GM21367 (cell line): ENCODE measurements at regions not wholly inside any gene's neighbourhood (a gene's known extent, or its start where the extent isn't known, plus 50 kb on each side); places are given as distances from the start of the nearest gene placed in this dataset.

Source experiments
- ATAC-seq: cut with Tn5 transposase; IDR thresholded peaks from one replicate; pipeline ENCODE4 v1.9.1; 2021; ENCODE audit not compliant: unreplicated experiment

DNA sequence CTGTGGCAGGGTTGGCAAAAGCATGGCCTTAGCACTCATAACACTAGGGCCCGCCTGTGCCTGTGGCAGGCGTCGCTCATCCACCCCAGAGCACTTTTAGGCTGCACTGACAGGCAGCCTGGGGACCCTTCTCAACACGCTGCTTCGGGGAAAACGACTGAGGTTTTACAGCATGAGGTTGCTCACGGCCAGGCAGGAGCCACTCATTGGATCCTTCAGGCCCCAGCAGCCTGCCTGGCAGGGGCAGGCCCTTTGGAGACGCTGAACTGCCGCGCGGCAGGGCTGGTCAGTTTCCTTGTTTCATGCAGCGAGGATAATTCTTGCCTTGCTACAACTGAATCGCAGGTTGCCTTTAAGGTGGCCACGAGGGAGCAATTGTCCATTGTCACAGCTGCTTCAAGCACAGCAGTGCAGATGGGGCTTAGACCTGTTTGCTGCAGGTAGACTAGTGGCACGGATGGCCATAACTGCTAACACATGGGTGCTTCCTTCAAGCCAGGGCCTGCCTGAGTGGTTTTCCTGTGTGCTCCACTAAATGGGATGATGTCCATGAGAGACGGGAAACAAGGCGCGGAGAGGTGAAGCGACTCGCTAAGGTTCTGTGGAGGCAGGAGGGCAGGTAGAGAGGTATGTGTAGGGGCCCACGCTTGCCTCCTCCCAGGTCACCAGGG is 49.9 kb upstream of the HS6ST1 start:
- ATAC-seq: no peak

DNA sequence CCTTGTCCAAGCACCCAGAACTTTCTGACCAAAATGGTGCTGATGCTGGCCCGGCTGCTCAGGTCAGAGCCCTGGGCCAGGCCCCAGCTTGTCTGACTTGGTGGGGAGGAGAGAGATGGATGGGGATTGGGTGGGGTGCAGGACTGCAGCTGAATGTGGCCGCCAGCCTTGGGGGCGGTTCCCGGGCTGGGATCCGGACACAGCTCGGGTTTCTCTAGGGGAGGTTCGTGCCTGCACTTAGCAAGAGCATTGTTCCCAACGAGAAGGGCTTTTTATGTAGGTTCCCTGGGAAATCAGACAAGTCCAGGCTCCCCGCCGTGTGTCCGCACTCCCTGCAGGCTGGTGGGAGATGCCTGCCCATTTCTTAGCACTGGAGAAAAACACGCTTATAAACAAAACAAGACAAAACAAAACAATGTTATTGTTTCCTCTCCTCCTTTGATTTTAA is 50.5 kb upstream of the HS6ST1 start:
- ATAC-seq: no peak

DNA sequence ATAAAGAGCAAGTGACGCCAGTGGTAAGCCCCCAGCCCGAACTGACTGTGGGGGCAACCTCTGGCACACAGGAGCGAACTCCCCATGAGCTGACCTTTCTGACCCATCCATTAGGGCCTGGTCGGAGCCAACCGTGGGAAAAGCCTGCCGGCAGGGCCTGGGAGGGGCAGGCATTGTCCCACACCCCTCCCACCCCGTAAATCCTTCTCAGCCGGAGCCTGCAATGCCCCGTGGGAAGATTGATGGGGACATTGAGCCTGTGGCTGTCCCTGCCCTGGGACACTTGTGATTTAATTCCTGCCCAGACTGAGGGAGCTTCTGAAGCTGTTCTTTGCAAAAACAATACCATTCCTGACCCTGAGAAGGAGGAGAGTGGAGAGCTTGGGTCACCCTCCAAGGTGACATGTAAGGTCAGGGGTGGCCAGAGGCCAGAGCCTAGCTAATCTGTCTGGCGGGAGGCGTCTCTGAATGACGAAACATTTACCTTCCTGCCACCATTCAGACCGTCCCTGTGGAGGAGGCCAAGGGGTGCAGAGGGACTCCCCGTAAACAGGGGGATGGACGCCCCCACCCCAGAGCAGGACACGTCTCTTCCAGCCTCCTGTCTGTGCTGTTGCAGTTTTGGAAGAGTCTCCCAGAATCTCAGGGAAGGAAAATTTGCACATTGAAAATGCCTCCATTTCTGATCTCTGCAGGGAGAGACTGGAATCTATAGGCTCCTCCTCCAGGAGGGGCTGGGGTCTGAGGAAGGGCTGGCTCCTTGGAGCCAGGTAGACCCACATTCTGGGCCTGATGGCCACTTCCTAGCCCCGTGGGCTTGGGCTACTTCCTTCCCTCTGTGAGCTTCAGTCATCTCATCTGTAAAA is 51.2 kb upstream of the HS6ST1 start:
- no peak for ATAC-seq

DNA sequence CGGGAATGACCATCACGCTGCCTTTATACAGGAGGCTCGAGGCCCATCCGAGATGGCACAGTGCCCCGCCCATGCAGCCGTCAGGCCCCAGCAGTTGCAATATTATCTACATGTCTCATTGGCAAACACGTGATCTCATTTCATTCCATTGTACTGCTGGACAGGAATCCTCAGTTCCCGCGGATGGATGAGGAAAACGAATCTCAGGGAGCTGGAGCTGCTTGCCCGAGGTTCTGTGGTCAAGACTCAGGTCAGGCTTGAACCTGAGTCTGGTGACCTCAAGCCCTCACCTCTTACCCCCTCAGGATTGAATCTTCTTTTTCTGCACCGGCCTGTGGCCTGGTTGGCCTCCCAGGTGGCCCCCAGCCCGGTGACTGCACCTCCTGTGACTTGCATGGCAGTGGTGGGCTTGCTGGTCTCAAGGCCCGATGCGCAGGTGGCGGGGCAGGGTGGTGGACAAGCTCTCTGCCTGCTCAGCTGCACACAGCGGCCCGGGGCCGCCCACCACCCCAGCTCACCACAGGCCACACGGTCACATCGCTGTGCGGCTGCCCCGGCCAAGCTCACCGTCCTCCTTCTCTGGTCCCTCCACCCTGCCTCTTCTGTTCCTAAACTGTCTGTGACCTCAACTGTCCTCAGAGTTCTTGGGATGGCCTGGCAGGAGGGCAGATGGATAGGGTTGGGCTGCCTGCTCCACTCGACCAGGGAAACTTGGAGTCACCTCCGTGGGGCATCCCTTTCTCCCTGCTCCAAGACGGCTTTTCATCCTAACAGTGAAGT is 52.0 kb upstream of the HS6ST1 start:
- ATAC-seq: no peak

DNA sequence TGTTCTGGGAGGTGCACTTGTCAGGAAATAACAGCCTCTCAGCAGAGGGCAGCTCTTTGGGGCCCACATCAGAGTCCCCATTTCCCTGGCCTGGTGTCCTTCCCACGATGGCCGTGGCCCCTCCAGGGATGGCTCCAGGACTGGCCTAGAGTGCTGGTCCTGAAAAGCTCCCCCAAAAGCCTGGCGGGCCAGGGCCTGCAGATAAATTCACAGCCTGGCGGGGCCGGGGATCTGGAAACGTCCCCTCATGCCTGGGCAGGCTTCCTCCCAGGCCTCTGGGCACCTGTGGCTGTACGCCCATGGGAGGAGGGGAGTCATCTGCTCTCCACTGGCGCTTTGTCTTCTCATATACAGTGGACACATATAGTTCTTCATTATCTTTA is 52.6 kb upstream of the HS6ST1 start:
- ATAC-seq: no peak

DNA sequence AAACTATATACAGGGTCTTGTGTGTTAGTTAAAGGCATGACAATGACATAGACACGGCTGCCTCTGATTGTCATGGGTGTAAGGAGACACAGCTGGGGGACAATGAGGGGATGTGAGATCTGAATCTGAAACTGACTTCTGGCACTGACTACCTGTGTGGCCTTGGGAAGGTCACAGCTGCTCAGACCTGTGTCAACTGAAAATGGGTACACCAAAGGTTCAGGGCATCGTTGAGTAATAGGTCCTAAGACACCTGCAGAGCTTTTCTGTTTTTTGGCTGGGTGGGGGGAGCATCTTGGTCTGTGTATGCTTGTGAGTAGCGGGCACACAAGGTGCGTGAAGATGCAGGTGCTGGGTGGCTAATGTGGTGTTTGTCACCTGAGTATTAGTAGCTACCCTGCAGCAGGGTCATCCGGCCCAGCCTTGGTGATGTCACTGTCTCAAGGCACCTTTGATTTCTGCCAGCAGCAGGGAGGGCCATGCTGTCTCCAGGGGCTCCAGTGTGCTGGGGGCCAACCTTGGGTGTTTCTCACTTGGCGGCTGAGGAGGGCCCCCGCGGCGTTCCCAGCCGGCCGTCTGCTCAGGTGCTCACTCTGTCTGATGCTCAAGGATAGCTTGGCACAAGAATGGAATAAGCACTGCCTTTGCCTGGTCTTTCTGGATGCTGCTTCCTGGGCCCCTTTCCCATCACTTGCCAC is 53.1 kb upstream of the HS6ST1 start:
- no peak for ATAC-seq

DNA sequence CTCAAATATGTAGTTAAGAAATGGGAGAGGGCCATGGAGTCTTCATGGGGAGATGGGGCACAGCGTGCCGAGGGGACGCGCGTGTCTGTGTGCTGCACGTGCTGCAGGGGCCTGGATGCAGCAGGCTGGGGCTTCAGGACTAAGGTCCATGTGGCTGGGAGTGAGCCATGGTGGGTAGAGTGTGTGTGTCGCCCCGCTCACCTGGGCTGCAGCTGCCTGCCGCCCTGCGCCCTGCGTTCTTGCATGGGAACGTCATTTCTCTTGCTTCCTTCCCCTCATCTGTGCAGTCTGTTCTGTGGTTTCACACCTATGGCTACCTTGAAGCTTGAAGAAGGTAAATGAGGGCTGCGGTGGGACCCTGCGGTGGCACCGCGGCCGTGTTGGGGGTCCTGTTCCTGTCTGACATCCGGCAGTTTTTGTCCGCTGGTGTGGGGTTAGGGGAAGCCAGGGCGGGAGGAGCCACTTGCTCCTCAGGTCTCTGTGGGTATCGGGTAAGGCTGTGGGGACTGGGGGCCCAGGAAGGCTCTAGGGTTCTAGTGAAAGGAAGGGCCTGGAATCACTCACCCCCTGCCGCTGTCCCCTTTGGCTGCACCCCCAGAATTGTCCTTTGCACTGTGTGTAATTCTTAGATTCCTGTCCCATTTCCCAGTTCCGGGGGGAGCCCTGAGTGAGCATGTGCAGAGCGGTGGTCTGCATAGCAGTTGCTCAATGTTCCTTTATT is 54.1 kb upstream of the HS6ST1 start:
- ATAC-seq: no peak

DNA sequence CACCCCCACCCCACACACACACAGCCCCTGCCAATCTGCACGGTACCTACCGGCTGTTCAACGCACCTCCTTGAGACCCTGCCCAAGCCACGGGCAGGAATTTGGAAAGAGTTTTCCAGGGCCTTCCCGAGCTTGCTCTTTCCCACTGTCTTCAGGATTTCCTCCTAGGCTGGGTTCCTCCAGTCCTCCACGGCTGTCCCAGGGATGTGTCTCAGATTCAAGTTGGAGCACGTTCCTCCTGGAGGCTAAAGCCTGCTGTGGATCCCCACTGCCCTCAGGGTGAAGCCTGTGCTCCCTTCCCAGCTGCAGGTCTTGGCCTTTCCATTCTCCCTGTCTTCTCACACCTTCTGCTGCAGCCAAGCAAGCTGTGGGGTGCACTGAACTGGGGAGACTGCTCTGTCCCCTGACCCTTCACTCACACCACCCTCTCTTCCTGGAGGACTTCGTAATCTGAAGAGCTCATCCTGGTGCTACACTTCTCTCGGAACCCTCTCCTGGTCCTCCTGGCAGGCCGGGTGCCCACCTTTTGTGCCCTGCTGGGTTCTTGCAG is 54.9 kb upstream of the HS6ST1 start:
- no peak for ATAC-seq

DNA sequence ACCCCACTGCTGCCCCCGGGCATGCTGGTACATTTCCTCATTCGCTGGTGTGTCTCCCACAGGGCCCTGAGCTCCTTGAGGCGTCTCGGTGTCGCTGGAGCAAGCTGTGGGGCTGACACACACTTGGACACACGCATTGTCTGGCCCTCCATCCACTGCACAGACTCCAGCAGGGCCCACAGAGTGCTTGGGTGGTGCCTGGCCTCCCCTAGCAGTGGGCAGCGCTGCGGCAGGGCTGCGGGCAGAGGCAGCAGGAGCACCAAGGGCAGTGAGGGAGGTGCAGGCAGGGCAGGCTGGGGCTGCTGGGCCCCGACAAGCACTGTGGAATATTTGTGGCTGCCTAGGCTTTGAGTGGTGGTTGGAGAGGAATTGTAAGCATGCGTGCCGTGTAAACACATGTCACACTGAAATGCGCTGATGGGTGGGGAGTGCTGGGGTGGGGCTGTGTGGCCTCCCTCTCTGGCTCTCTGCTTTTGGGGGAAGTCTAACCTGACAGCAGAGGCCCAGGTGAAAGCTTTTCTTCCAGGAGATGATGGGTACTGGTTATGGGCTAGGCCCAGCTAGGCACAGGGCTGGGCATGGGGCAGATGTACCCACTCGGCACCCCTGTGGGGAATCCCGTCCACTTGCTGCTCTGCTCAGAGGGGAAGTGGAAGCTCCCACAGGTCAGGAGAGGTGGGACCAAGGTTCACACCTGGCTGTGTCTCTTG is 55.5 kb upstream of the HS6ST1 start:
- no peak for ATAC-seq

DNA sequence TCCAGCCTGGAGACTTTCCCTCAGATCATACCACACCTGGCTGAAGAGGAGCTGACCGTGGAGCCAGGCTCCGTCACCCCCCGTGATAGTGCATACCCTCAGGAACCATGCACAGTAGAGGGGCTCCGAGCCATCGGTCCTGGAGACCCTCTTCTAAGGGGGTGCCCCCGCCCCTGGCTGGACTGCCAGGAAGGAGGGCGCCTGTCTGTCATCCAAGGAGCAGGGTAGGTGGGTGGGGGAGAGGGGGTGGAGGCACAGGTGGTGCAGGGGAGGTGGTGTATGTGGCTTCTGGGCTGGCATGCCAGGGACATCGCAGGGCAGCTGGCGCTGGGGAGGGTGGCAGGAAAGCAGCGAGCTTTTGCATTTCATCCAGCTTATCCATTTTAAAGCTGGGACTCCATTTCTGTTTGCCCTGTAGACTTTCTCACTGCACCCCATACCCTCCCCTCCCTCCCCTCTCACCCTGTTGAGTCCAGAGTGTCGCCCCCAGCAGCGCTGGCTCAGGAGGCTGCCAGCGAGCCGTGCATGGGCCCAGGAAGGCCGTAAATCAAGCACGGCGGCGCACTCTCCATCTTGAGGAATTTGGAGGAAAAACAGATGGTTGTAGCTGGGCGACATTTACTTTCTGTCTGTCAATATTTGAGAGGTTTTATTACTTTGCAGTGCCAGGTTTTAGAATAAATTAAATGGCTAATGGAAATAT is 56.2 kb upstream of the HS6ST1 start:
- no peak for ATAC-seq

DNA sequence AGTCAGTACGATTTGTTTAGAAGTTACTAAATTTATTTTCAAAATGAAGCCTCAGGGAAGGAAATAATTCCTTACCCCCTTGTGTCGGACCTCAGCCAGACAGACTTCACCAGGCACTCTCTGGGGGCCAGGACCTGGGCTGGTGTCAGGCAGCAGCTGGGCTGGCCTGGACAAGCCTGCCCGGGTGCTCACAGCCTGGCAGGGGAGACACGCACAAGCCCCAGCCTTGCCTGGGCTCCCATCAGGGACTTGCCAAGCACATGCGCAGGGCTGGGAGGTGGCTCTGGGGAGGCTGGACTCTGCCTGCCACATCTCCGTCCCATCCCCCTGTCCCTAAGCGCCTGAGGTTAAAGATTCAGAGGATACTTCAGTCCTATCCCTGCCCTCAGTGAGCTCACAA is 56.8 kb upstream of the HS6ST1 start:
- no peak for ATAC-seq

DNA sequence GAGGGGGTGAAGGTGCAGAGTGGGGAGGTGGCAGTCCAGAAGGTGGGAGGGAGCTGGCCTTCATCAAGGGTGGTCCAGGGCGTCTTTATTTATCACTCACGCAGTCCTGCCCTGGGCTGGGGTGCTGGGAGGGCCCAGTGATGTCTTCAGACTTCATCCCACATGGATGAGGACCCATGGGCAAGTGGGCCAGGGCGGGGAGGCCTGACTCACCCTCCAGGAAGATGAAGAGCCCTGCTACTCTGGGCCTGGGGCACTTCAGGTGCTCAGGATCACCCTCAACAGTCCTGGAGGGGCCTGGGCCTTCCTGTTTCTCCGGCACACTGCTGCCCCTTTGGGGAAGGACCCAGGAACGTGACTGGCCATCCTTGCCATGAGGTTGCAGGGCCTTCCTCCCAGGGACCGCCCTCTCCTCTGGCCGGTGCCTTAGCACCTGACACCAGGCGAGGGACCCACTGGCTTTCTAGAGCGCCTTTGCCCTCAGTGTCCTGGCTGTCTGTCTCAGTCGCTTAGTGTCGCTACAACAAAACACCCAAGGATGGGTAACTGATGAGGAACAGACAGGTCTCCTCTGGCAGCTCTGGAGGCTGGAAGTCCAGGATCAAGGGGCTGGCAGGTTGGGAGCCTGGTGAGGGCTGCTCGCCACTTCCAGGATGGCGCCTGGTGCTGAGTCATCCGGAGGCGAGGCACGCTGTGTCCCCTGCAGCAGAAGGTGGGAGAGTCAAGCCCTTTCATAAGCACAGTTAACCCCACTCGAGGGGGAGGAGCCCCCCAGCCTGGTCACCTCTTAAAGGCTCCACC is 57.8 kb upstream of the HS6ST1 start:
- no peak for ATAC-seq

DNA sequence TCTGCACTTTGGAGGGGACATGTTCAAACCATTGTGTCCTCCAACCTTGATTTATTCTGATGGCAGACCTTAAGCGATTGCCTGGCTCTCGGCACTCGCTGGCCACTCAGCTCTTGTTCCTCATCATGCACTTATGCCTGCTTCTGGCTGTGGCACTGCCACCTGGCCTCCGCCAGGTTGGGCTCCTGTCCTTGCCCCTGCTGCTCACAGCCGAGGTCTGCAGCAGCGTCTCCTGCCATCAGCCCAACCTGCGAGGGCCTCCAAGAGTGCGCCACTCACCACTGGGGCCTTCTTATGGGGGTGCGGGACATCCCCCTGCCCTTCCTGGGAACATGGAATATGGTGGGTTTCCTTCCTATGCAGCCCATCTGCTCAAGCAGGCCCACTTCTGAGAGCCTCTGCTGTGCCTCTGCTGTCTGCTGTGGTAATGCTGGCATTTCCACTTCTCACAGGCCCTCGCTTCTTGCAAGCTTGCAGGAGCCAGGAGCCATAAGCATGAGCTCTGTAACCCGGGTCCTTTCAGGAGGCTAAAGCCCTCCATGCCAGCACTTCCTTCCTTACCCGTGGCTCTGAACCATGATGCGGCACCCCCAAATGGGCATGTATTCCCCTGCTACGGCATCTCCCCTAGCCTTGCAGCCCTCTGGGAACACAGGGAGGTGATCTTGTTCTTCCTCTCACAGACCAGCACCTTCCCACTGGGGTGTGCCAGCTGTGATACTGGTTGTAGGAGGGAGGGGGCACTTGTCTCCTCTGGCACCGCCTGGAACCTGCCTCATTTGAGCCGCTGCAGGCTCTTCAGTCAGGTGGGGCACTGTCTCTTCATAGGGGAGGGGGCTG is 58.6 kb upstream of the HS6ST1 start:
- no peak for ATAC-seq

DNA sequence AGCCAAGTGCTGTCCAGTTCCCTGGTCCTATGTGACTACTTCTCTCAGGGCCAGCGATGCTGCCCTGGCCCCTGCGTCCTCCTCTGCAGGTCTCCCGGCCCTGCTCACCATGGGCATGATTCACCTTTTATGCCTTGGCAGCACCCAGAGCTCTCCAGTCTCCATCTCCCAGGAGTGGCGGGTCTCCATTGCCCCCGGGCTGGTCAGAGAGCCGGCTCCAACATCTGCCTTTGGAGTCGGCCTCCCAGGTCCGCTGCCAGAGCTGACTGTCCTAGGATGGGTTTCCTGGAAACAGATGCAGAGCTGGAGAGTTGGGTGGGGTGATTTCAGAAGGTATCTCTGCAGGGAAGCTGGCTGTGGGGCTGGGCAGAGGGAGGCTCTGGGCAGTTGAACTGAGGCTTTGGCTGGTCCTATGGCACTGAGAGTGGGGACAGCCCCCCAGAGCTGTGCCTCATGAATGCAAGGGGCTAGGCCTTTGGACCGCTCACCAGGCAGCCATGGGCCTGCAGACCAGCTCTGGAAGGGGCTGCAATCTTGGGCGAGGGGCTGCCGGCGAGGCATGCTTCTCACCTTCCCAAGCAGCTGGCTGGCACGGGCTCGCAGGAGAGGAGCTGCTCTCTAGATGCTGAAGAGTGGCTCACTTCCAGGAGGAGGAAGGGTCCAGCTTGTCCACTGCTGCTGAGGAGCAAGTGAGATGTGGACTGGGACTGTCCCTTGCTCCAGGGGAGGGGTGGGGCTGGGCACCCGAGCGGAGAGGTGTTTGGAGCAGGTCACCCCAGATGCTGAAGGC is 59.8 kb upstream of the HS6ST1 start:
- ATAC-seq: no peak

DNA sequence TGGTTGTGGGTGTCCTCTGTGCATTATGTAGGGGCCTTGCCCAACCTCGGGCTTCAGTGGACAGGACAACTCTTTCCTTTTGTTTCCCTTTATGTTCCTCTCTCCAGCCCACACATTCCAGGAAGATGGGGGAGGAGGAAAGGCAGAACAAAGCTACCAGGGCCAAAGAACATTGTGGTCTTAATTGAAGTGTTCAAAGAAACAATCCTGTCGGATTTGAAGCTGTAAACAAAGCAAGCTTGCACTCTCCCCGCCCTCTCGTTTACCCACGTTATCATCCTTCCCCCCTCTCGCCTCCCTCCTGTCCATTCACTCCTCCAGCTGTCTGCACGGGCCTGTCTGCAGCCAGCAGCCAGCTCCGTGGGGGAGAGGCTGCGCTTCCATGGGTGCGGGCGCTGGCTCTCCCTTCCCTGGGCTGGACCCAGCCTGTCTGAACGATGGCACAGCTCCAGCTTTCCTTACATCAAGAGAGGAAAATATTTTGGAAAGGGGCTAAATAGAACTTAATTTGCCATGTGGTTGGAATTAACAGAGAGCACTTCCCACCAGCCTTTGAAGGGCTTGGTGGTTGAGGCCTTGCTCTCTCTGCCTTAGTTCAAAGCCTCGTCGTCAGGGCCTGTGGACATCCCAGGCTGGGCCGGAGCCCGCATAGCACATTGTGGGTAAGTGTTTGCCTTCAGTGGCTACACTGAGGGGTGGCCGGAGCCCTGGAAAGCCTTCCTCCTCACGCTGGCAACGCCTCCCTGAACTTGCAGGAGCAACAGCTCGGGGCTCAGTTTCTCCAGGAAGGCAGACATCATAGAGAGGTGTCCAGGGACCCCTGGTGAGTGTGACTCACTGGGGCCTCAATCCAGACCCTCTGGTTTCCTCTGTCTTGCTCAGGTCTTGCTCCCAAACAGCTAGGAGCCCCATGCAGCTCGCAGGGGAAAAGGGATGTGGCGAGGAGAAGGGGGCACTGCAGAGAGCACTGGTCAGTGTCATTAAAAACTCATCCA is 60.6 kb upstream of the HS6ST1 start:
- ATAC-seq: no peak
